ENCODE measurements at regions not wholly inside any gene's neighbourhood (a gene's known extent, or its start where the extent isn't known, plus 50 kb on each side); places are given as distances from the start of the nearest gene placed in this dataset.

- H3K9me3 ChIP-seq = no peaks in the 10 kb centered on the region
- WGBS, 2 donors (ENCODE audit: low coverage in 1 of 2) = 41 to 69% methylated on average over 4 to 5 of the region's 5 CpGs
- no peaks in the 10 kb centered on the region for H3K36me3 ChIP-seq
- ATAC-seq = no peak
- H3K27me3 ChIP-seq = peaks cover 6% of the 10 kb centered on the region
- no peak overlapping the region for H3K4me3 ChIP-seq
- no peak for TF ChIP-seq POLR2AphosphoS5 (IDR thresholded peaks at IDR 0.05)
- no peak for TF ChIP-seq CTCF (IDR thresholded peaks at IDR 0.05)
- TF ChIP-seq POLR2A (IDR thresholded peaks at IDR 0.05) = no peak
- TF ChIP-seq EP300 (IDR thresholded peaks at IDR 0.05) = no peak
- no peak overlapping the region for H3K27ac ChIP-seq
- no peaks in the 10 kb centered on the region for H3K4me1 ChIP-seq
These were observed 1124.1 kb downstream of the VRK1 start for GRCh38 chr14:97921296-97921695.

DNA sequence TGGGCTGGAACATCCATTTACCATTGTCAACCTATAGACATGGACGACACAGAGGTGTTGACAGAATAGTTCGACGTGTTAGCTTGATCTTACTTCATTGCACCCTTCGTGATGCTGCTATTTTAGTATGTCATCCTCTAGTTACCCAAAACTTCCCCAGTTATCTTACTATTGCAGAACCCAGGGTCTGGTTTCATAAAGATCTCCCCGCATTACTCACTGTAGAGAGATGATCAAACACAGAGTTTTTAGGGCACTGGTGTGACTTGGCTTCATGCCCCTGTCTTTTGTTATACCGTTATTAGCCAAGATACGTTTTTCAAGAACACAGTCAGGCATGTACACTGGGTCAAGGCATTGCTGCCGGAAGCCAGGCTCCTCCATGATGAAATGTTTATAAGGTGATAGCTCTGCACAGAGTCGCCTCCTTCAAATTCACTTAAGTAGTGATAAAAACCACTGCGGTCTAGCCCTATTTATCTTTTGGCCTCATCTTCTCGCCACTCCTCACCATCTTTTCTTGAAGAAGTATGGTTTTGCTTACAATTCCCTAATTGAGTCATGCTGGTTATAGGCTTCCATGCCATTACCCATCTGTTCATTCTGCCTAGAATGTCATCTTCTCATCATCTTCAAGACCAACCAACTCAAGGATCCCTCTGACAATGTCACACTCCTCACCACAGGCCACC, 1127.9 kb downstream of the VRK1 start:
- WGBS, 2 donors (ENCODE audit: low coverage in 1 of 2) = 62 to 70% methylated on average over 8 to 11 of the region's 11 CpGs
- ATAC-seq = no peak

DNA sequence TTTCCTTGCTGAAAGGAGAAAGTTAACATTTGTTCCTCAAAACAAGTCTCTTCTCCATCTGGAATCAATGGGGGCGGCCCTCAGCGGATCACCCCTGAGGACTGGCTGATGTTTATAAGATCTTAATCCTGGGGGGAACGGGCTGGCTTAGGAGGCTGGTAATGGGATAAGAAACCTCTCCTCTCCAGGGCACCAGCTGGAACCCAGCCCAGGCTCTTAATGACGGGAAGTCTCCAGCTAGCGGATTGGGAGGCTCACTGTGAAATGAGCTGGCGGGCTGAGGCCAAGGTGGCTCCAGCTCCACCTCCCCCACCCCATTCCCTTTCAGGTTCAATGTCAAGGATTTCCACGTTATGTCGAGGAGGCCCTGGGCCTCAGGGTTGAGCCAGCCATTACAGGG, 1133.0 kb downstream of the VRK1 start:
- Histone ChIP-seq H3K4me3 (no peak overlapping the region), H3K27me3 (no peaks in the 10 kb centered on the region), H3K4me1 (no peaks in the 10 kb centered on the region), H3K9me3 (no peaks in the 10 kb centered on the region), H3K36me3 (no peaks in the 10 kb centered on the region), H3K27ac (no peak overlapping the region)
- 46 to 70% methylated on average over 2 to 3 of the region's 8 CpGs for WGBS, 2 donors (ENCODE audit: low coverage in 1 of 2)
- TF ChIP-seq EP300 (IDR thresholded peaks at IDR 0.05) (no peak), POLR2A (IDR thresholded peaks at IDR 0.05) (no peak), POLR2AphosphoS5 (IDR thresholded peaks at IDR 0.05) (no peak), CTCF (IDR thresholded peaks at IDR 0.05) (no peak)
- ATAC-seq = no peak

More for the DNA sequence above, 1127.9 kb downstream of the VRK1 start:
- no peaks in the 10 kb centered on the region for H3K4me1 ChIP-seq
- H3K27me3 ChIP-seq = peaks cover under 1% of the 10 kb centered on the region
- no peak overlapping the region for H3K27ac ChIP-seq
- H3K9me3 ChIP-seq = no peaks in the 10 kb centered on the region
- no peak overlapping the region for H3K4me3 ChIP-seq
- H3K36me3 ChIP-seq = no peaks in the 10 kb centered on the region
- TF ChIP-seq POLR2AphosphoS5 (IDR thresholded peaks at IDR 0.05) (no peak), EP300 (IDR thresholded peaks at IDR 0.05) (no peak), CTCF (IDR thresholded peaks at IDR 0.05) (no peak), POLR2A (IDR thresholded peaks at IDR 0.05) (no peak)

DNA sequence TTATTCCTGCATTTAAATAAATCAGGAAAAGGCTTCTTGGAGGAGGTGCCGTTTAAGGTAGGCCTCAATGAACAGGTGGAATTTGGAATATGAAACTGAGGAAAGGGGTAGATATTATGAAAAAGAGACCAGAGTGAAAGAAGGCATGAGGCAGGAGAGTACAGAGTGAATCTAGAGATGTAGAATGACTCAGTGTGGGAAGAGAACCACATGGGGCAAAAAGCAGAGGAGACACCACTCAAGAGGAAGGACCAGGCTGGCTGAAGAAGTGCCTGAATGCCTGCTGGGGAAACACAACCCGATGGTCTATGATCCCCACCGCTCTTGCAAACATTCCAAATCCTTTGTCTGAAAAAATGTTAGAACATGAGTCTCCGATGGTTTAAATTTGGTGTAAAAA, 1134.1 kb downstream of the VRK1 start:
- Histone ChIP-seq H3K4me1 (no peaks in the 10 kb centered on the region), H3K4me3 (no peak overlapping the region), H3K9me3 (no peaks in the 10 kb centered on the region), H3K36me3 (no peaks in the 10 kb centered on the region), H3K27ac (no peak overlapping the region), H3K27me3 (no peaks in the 10 kb centered on the region)
- WGBS, 2 donors (ENCODE audit: low coverage in 1 of 2) = 69% methylated on average over 4 of the region's 4 CpGs; no CpG with 5 or more reads in 1 of the 2 donors
- no peak for ATAC-seq
- TF ChIP-seq POLR2AphosphoS5 (IDR thresholded peaks at IDR 0.05) (no peak), CTCF (IDR thresholded peaks at IDR 0.05) (no peak), EP300 (IDR thresholded peaks at IDR 0.05) (no peak), POLR2A (IDR thresholded peaks at IDR 0.05) (no peak)

GRCh38 chr14:97942921-97943320, 1145.7 kb downstream of the VRK1 start:
- H3K36me3 ChIP-seq = no peaks in the 10 kb centered on the region
- no peak overlapping the region for H3K27ac ChIP-seq
- TF ChIP-seq POLR2AphosphoS5 (IDR thresholded peaks at IDR 0.05) (no peak), POLR2A (IDR thresholded peaks at IDR 0.05) (no peak), EP300 (IDR thresholded peaks at IDR 0.05) (no peak), CTCF (IDR thresholded peaks at IDR 0.05) (no peak)
- H3K4me1 ChIP-seq = no peaks in the 10 kb centered on the region
- WGBS, 2 donors (ENCODE audit: low coverage in 1 of 2) = 63 to 100% methylated on average over 1 of the region's 1 CpG
- no peak for ATAC-seq
- no peaks in the 10 kb centered on the region for H3K27me3 ChIP-seq
- peaks cover 0 to 5% (median 0%) of the 10 kb centered on the region in 3 donors for H3K9me3 ChIP-seq
- H3K4me3 ChIP-seq = no peak overlapping the region
